ENCODE measurements at regions not wholly inside any gene's neighbourhood (a gene's known extent, or its start where the extent isn't known, plus 50 kb on each side); places are given as distances from the start of the nearest gene placed in this dataset.

- Histone ChIP-seq H3K36me3 (ENCODE audit: insufficient read depth, low read length) (no peaks in the 10 kb centered on the region), H3K27me3 (ENCODE audit: insufficient read depth, low read length) (no peaks in the 10 kb centered on the region), H3K4me1 (ENCODE audit: insufficient read depth, low read length) (0 out of 2 replicates have a peak, but pooled peaks cover 3% of the 10 kb centered on the region), H3K27ac (ENCODE audit: low read depth, low read length) (no peak overlapping the region), H3K4me3 (ENCODE audit: low read length) (no peak overlapping the region), H3K9ac (ENCODE audit: low read depth, low read length) (no peak overlapping the region), H3K9me3 (ENCODE audit: insufficient read depth, low read depth, low read length) (no peaks in the 10 kb centered on the region)
- 0% methylated on average over 1 of the region's 3 CpGs for WGBS
Observed at GRCh38 chr12:30088259-30088995, 304.7 kb upstream of the TMTC1 start.

GRCh38 chr12:30082381-30082780 lies 298.6 kb upstream of the TMTC1 start:
- WGBS: 67% methylated on average over 3 of the region's 3 CpGs
- no peaks in the 10 kb centered on the region for H3K4me1 ChIP-seq (ENCODE audit: insufficient read depth, low read length)
- H3K27me3 ChIP-seq (ENCODE audit: insufficient read depth, low read length): no peaks in the 10 kb centered on the region
- H3K4me3 ChIP-seq (ENCODE audit: low read length): no peak overlapping the region
- H3K36me3 ChIP-seq (ENCODE audit: insufficient read depth, low read length): no peaks in the 10 kb centered on the region
- H3K27ac ChIP-seq (ENCODE audit: low read depth, low read length): no peak overlapping the region
- no peak overlapping the region for H3K9ac ChIP-seq (ENCODE audit: low read depth, low read length)
- no peaks in the 10 kb centered on the region for H3K9me3 ChIP-seq (ENCODE audit: insufficient read depth, low read depth, low read length)

GRCh38 chr12:30074916-30075315 lies 291.2 kb upstream of the TMTC1 start:
- Histone ChIP-seq H3K36me3 (ENCODE audit: insufficient read depth, low read length) (no peaks in the 10 kb centered on the region), H3K9me3 (ENCODE audit: insufficient read depth, low read depth, low read length) (no peaks in the 10 kb centered on the region), H3K4me1 (ENCODE audit: insufficient read depth, low read length) (no peaks in the 10 kb centered on the region), H3K9ac (ENCODE audit: low read depth, low read length) (no peak overlapping the region), H3K27ac (ENCODE audit: low read depth, low read length) (no peak overlapping the region), H3K27me3 (ENCODE audit: insufficient read depth, low read length) (no peaks in the 10 kb centered on the region), H3K4me3 (ENCODE audit: low read length) (no peak overlapping the region)
- WGBS: 88% methylated on average over 1 of the region's 1 CpG

- 88% methylated on average over 1 of the region's 1 CpG for WGBS
- H3K9ac ChIP-seq (ENCODE audit: low read depth, low read length): no peak overlapping the region
- no peak overlapping the region for H3K4me3 ChIP-seq (ENCODE audit: low read length)
- no peak overlapping the region for H3K27ac ChIP-seq (ENCODE audit: low read depth, low read length)
- no peaks in the 10 kb centered on the region for H3K4me1 ChIP-seq (ENCODE audit: insufficient read depth, low read length)
- H3K9me3 ChIP-seq (ENCODE audit: insufficient read depth, low read depth, low read length): peaks cover under 1% of the 10 kb centered on the region; the same call in 1 of the 2 replicates
- no peaks in the 10 kb centered on the region for H3K36me3 ChIP-seq (ENCODE audit: insufficient read depth, low read length)
- H3K27me3 ChIP-seq (ENCODE audit: insufficient read depth, low read length): no peaks in the 10 kb centered on the region
Observed at GRCh38 chr12:30072824-30073223, 289.1 kb upstream of the TMTC1 start.

- H3K9ac ChIP-seq (ENCODE audit: low read depth, low read length): no peak overlapping the region
- H3K27ac ChIP-seq (ENCODE audit: low read depth, low read length): no peak overlapping the region
- H3K4me3 ChIP-seq (ENCODE audit: low read length): no peak overlapping the region
- peaks cover 5% of the 10 kb centered on the region; the same call in 1 of the 2 replicates for H3K9me3 ChIP-seq (ENCODE audit: insufficient read depth, low read depth, low read length)
- peaks cover 7% of the 10 kb centered on the region; the same call in 1 of the 2 replicates for H3K4me1 ChIP-seq (ENCODE audit: insufficient read depth, low read length)
- WGBS: 91% methylated on average over 2 of the region's 2 CpGs
- no peaks in the 10 kb centered on the region for H3K27me3 ChIP-seq (ENCODE audit: insufficient read depth, low read length)
- H3K36me3 ChIP-seq (ENCODE audit: insufficient read depth, low read length): no peaks in the 10 kb centered on the region
Observed at GRCh38 chr12:30067146-30067545, 283.4 kb upstream of the TMTC1 start.

GRCh38 chr12:30064906-30065305 lies 281.2 kb upstream of the TMTC1 start:
- 87% methylated on average over 2 of the region's 2 CpGs for WGBS
- H3K4me3 ChIP-seq (ENCODE audit: low read length): no peak overlapping the region

GRCh38 chr12:30063435-30063945 lies 279.7 kb upstream of the TMTC1 start:
- no peak overlapping the region for H3K27ac ChIP-seq (ENCODE audit: low read depth, low read length)
- H3K4me3 ChIP-seq (ENCODE audit: low read length): no peak overlapping the region
- peaks cover 7% of the 10 kb centered on the region; the same call in 1 of the 2 replicates for H3K4me1 ChIP-seq (ENCODE audit: insufficient read depth, low read length)
- no peak overlapping the region for H3K9ac ChIP-seq (ENCODE audit: low read depth, low read length)
- no peaks in the 10 kb centered on the region for H3K36me3 ChIP-seq (ENCODE audit: insufficient read depth, low read length)
- peaks cover 5% of the 10 kb centered on the region; the same call in 1 of the 2 replicates for H3K9me3 ChIP-seq (ENCODE audit: insufficient read depth, low read depth, low read length)
- no peaks in the 10 kb centered on the region for H3K27me3 ChIP-seq (ENCODE audit: insufficient read depth, low read length)

More at GRCh38 chr12:30064906-30065305, 281.2 kb upstream of the TMTC1 start:
- H3K27me3 ChIP-seq (ENCODE audit: insufficient read depth, low read length): no peaks in the 10 kb centered on the region
- H3K27ac ChIP-seq (ENCODE audit: low read depth, low read length): no peak overlapping the region
- H3K4me1 ChIP-seq (ENCODE audit: insufficient read depth, low read length): peaks cover 7% of the 10 kb centered on the region; the same call in 1 of the 2 replicates
- no peaks in the 10 kb centered on the region for H3K36me3 ChIP-seq (ENCODE audit: insufficient read depth, low read length)
- H3K9ac ChIP-seq (ENCODE audit: low read depth, low read length): no peak overlapping the region
- peaks cover 5% of the 10 kb centered on the region; the same call in 1 of the 2 replicates for H3K9me3 ChIP-seq (ENCODE audit: insufficient read depth, low read depth, low read length)

GRCh38 chr12:30048371-30048770 lies 264.6 kb upstream of the TMTC1 start:
- H3K36me3 ChIP-seq (ENCODE audit: insufficient read depth, low read length): no peaks in the 10 kb centered on the region

GRCh38 chr12:30047516-30048254 lies 263.9 kb upstream of the TMTC1 start:
- no peak overlapping the region for H3K4me3 ChIP-seq (ENCODE audit: low read length)
- H3K4me1 ChIP-seq (ENCODE audit: insufficient read depth, low read length): peaks cover 26% of the 10 kb centered on the region
- WGBS: 85% methylated on average over 5 of the region's 5 CpGs
- H3K9ac ChIP-seq (ENCODE audit: low read depth, low read length): no peak overlapping the region
- H3K9me3 ChIP-seq (ENCODE audit: insufficient read depth, low read depth, low read length): no peaks in the 10 kb centered on the region
- no peaks in the 10 kb centered on the region for H3K27me3 ChIP-seq (ENCODE audit: insufficient read depth, low read length)
- peak overlapping the region; percentile 75 for H3K27ac ChIP-seq (ENCODE audit: low read depth, low read length)
- H3K36me3 ChIP-seq (ENCODE audit: insufficient read depth, low read length): no peaks in the 10 kb centered on the region

More at GRCh38 chr12:30048371-30048770, 264.6 kb upstream of the TMTC1 start:
- Histone ChIP-seq H3K4me1 (ENCODE audit: insufficient read depth, low read length) (peaks cover 19% of the 10 kb centered on the region), H3K9ac (ENCODE audit: low read depth, low read length) (no peak overlapping the region), H3K4me3 (ENCODE audit: low read length) (no peak overlapping the region), H3K27me3 (ENCODE audit: insufficient read depth, low read length) (no peaks in the 10 kb centered on the region), H3K9me3 (ENCODE audit: insufficient read depth, low read depth, low read length) (no peaks in the 10 kb centered on the region), H3K27ac (ENCODE audit: low read depth, low read length) (no peak overlapping the region)
- 100% methylated on average over 1 of the region's 2 CpGs for WGBS

GRCh38 chr12:30046376-30046775 lies 262.6 kb upstream of the TMTC1 start:
- H3K4me1 ChIP-seq (ENCODE audit: insufficient read depth, low read length): peaks cover 28% of the 10 kb centered on the region
- no peaks in the 10 kb centered on the region for H3K27me3 ChIP-seq (ENCODE audit: insufficient read depth, low read length)
- WGBS: 100% methylated on average over 1 of the region's 2 CpGs
- no peak overlapping the region for H3K9ac ChIP-seq (ENCODE audit: low read depth, low read length)
- no peak overlapping the region for H3K27ac ChIP-seq (ENCODE audit: low read depth, low read length)
- no peaks in the 10 kb centered on the region for H3K9me3 ChIP-seq (ENCODE audit: insufficient read depth, low read depth, low read length)
- H3K4me3 ChIP-seq (ENCODE audit: low read length): no peak overlapping the region
- H3K36me3 ChIP-seq (ENCODE audit: insufficient read depth, low read length): no peaks in the 10 kb centered on the region

GRCh38 chr12:30045171-30045570 lies 261.4 kb upstream of the TMTC1 start:
- Histone ChIP-seq H3K4me1 (ENCODE audit: insufficient read depth, low read length) (peaks cover 28% of the 10 kb centered on the region), H3K9ac (ENCODE audit: low read depth, low read length) (no peak overlapping the region), H3K27ac (ENCODE audit: low read depth, low read length) (no peak overlapping the region), H3K9me3 (ENCODE audit: insufficient read depth, low read depth, low read length) (no peaks in the 10 kb centered on the region), H3K36me3 (ENCODE audit: insufficient read depth, low read length) (no peaks in the 10 kb centered on the region), H3K4me3 (ENCODE audit: low read length) (no peak overlapping the region), H3K27me3 (ENCODE audit: insufficient read depth, low read length) (no peaks in the 10 kb centered on the region)
- WGBS: 94% methylated on average over 1 of the region's 1 CpG

Data from HUES64 (cell line).